GM23338 (cell line): ENCODE measurements at regions not wholly inside any gene's neighbourhood (a gene's known extent, or its start where the extent isn't known, plus 50 kb on each side); places are given as distances from the start of the nearest gene placed in this dataset.
A peak's percentile ranks its signal among the peaks of the same experiment; 100 is the strongest.
"Not testable (repeated sequence)": the region's sequence is repeated elsewhere in the genome, so short reads cannot be mapped to it uniquely, and the experiment has no call there.

Source experiments
- ATAC-seq: fragments of 200-7000 bp; cut with Tn5 transposase; 3 replicates; pipeline ENCODE4 v1.9.1; 2020
- DNase-seq: peaks from one replicate; pipeline ENCODE4 v3.0.0-alpha.2; 2015; ENCODE audit warnings: low spot score
- H2AFZ ChIP-seq: fragments of 200-600 bp; sonication (generic); 2 replicates; pipeline ENCODE4 v1.8.0; 2016; ENCODE audit warnings: antibody characterized with exemption, mild to moderate bottlenecking, moderate library complexity
- H3F3A ChIP-seq: fragments of 200-600 bp; sonication (generic); replicated peaks from 2 replicates; pipeline ENCODE4 v1.8.0; 2017; ENCODE audit warnings: antibody characterized with exemption, mixed run types, low read depth
- H3K27ac ChIP-seq: fragments of 200-600 bp; sonication (generic); 2 replicates; pipeline ENCODE4 v1.6.1; 2016; ENCODE audit warnings: low read depth
- H3K27me3 ChIP-seq: fragments of 200-600 bp; sonication (generic); 2 replicates; pipeline ENCODE4 v1.8.0; 2016; ENCODE audit warnings: mild to moderate bottlenecking, mixed run types, moderate library complexity; ENCODE audit not compliant: insufficient read depth
- H3K36me3 ChIP-seq: fragments of 200-600 bp; sonication (generic); 2 replicates; pipeline ENCODE4 v1.8.0; 2016; ENCODE audit warnings: mild to moderate bottlenecking; ENCODE audit not compliant: insufficient read depth
- H3K4me1 ChIP-seq: fragments of 200-600 bp; sonication (generic); 2 replicates; pipeline ENCODE4 v1.8.0; 2016; ENCODE audit warnings: mild to moderate bottlenecking, moderate library complexity; ENCODE audit not compliant: insufficient read depth
- H3K4me2 ChIP-seq: fragments of 200-600 bp; sonication (generic); 2 replicates; pipeline ENCODE4 v1.7.1; 2017; ENCODE audit warnings: mixed run types
- H3K4me3 ChIP-seq: fragments of 200-600 bp; sonication (generic); 2 replicates; pipeline ENCODE4 v1.6.1; 2016; ENCODE audit warnings: mixed run types
- H3K79me2 ChIP-seq: fragments of 200-600 bp; sonication (generic); replicated peaks from 2 replicates; pipeline ENCODE4 v1.8.0; 2017; ENCODE audit warnings: mild to moderate bottlenecking; ENCODE audit not compliant: insufficient read depth
- H3K9me2 ChIP-seq: fragments of 200-600 bp; sonication (generic); 2 replicates; pipeline ENCODE4 v1.8.0; 2017; ENCODE audit not compliant: insufficient read depth
- H4K20me1 ChIP-seq: fragments of 200-600 bp; sonication (generic); replicated peaks from 2 replicates; pipeline ENCODE4 v1.8.0; 2017; ENCODE audit warnings: mild to moderate bottlenecking; ENCODE audit not compliant: insufficient read depth
- H3K27ac Mint-ChIP-seq: 2 replicates; pipeline ENCODE4 v1.8.0; 2020; ENCODE audit warnings: inconsistent platforms, mild to moderate bottlenecking, moderate library complexity, mixed read lengths
- H3K27me3 Mint-ChIP-seq: 3 replicates; pipeline ENCODE4 v1.8.0; 2022; ENCODE audit warnings: low read depth, mild to moderate bottlenecking, moderate library complexity, mixed read lengths, inconsistent platforms; ENCODE audit not compliant: insufficient read depth, poor library complexity
- H3K36me3 Mint-ChIP-seq: 3 replicates; pipeline ENCODE4 v1.8.0; 2021; ENCODE audit warnings: low read depth, mild to moderate bottlenecking, inconsistent platforms, moderate library complexity, mixed read lengths
- H3K4me1 Mint-ChIP-seq: 3 replicates; pipeline ENCODE4 v1.8.0; 2020; ENCODE audit warnings: mild to moderate bottlenecking, inconsistent platforms, mixed read lengths
- H3K4me3 Mint-ChIP-seq: 3 replicates; pipeline ENCODE4 v1.8.0; 2021; ENCODE audit warnings: moderate library complexity, mild to moderate bottlenecking, inconsistent platforms, mixed read lengths
- H3K9me3 Mint-ChIP-seq: 3 replicates; pipeline ENCODE4 v1.8.0; 2020; ENCODE audit warnings: moderate library complexity, mild to moderate bottlenecking, inconsistent platforms, mixed read lengths
- TF ChIP-seq, protein P1 (sequence below): IDR thresholded peaks from 2 replicates; pipeline ENCODE4 v1.6.1; 2016; ENCODE audit warnings: antibody characterized with exemption

DNA sequence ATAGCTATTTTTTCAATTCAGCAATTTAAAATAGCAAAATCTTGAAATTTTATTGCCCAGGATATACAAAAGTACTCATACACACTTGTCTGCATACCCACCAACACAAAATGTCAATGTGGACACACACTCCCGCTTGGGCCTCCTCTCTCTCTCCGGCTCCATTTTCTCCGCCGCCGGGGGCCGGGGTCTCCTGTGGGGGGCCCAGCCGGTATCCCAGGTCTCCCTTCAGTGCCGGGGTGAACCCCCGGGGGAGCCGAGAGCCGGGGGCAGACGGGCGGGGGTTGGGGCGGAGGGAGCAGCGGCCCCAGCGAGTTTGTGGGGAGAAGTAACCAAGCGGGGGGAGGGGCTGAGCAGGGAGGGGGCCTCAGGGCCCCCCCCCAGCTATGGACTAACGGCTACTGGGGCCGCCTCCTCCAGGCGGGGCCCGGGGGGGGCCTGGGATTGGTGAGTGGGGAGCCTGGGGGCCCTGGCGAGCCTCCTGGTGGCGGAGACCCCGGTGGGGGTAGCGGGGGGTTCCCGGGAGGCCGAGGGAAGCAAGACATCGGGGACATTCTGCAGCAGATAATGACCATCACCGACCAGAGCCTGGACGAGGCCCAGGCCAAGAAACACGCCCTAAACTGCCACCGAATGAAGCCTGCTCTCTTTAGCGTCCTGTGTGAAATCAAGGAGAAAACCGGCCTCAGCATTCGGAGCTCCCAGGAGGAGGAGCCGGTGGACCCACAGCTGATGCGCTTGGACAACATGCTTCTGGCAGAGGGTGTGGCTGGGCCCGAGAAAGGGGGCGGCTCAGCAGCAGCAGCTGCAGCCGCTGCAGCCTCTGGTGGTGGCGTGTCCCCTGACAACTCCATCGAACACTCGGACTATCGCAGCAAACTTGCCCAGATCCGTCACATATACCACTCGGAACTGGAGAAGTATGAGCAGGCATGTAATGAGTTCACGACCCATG lies 56.6 kb downstream of the CHST2 start:
- ATAC-seq: peak; percentile 55; the same call in 1 of the 3 replicates
- H3K36me3 ChIP-seq: not testable (repeated sequence)

GRCh38 chr3:143177965-143178364 lies 58.4 kb downstream of the CHST2 start:
- ATAC-seq, H4K20me1 ChIP-seq, H3K4me3 ChIP-seq, H3K27me3 Mint-ChIP-seq, H3K4me1 Mint-ChIP-seq, H3K36me3 ChIP-seq, H3K27me3 ChIP-seq, H3K79me2 ChIP-seq, H3K27ac ChIP-seq, H3F3A ChIP-seq, H3K4me1 ChIP-seq, H3K4me2 ChIP-seq, H3K4me3 Mint-ChIP-seq, H3K27ac Mint-ChIP-seq, H3K9me2 ChIP-seq, DNase-seq, H2AFZ ChIP-seq: not testable (repeated sequence)
- H3K36me3 Mint-ChIP-seq: peaks cover 10% of the 10 kb centered on the region
- H3K9me3 Mint-ChIP-seq: peaks cover 21% of the 10 kb centered on the region

More for the DNA sequence above, 56.6 kb downstream of the CHST2 start:
- not testable (repeated sequence) for H3F3A ChIP-seq, H4K20me1 ChIP-seq, H3K4me2 ChIP-seq, H3K4me1 Mint-ChIP-seq, H3K27ac ChIP-seq, H3K9me2 ChIP-seq, H3K27me3 ChIP-seq, H3K4me3 Mint-ChIP-seq, DNase-seq, H2AFZ ChIP-seq, H3K27ac Mint-ChIP-seq, H3K27me3 Mint-ChIP-seq, H3K79me2 ChIP-seq, H3K4me3 ChIP-seq, H3K4me1 ChIP-seq
- H3K9me3 Mint-ChIP-seq: peaks cover 25% of the 10 kb centered on the region
- H3K36me3 Mint-ChIP-seq: peaks cover 12% of the 10 kb centered on the region

DNA sequence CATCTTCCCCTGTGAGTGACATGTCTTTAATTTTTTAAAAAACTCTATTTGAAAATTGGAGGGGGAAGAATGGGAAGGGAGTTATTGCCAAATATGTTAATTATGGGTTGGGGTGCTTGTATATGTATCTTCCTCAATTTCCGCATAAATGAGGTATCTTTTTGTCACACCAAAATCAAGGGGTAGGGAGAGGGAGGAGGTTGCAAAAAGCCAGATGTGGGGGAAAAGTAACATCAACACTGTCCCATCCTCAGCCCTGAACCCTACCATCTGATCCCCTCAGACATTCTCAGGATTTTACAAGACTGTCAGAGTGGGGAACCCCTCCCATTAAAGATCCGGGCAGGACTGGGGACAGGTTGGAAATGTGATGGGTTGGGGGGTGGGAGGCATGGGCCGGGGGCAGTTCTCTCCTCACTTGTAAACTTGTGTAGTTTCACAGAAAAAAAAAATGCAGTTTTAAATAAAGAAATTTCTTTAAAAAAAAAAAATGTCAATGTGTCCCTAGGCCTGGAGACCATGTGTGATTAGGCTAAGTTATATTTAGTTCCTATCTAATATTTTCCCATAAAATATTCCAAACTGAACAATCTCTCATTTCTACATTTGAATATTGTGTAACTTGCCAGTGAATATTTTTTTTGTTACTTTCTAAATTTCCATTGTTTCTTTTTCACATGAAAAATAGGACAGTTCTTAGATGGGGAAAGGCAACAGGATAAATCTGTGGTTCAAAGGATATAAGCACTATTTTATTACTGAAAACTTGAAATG lies 59.4 kb downstream of the CHST2 start:
- not testable (repeated sequence) for H3K27me3 ChIP-seq, H3K4me3 Mint-ChIP-seq, H3K27ac Mint-ChIP-seq, ATAC-seq, H3K9me2 ChIP-seq, H3K4me1 ChIP-seq, H3K27ac ChIP-seq, H3K4me3 ChIP-seq, H3K36me3 ChIP-seq, H3K4me1 Mint-ChIP-seq, H3F3A ChIP-seq, H3K4me2 ChIP-seq, DNase-seq, H2AFZ ChIP-seq, H4K20me1 ChIP-seq, H3K27me3 Mint-ChIP-seq, H3K36me3 Mint-ChIP-seq, H3K79me2 ChIP-seq
- peaks cover 13% of the 10 kb centered on the region for H3K9me3 Mint-ChIP-seq

GRCh38 chr3:143179603-143180002 lies 60.0 kb downstream of the CHST2 start:
- Histone ChIP-seq H3K27me3 (no peaks in the 10 kb centered on the region), H2AFZ (no peak overlapping the region), H3K9me2 (no peaks in the 10 kb centered on the region), H3K27ac (no peak overlapping the region), H3K4me3 (no peak overlapping the region), H3K4me1 (no peaks in the 10 kb centered on the region), H3K4me2 (no peak overlapping the region), H3F3A (no peaks in the 10 kb centered on the region), H4K20me1 (no peaks in the 10 kb centered on the region), H3K79me2 (no peaks in the 10 kb centered on the region), H3K36me3 (no peaks in the 10 kb centered on the region)
- H3K9me3 Mint-ChIP-seq: peaks cover 7% of the 10 kb centered on the region
- H3K27ac Mint-ChIP-seq: no peak overlapping the region
- H3K4me1 Mint-ChIP-seq: no peaks in the 10 kb centered on the region
- H3K27me3 Mint-ChIP-seq: peaks cover 4% of the 10 kb centered on the region
- DNase-seq: no peak
- H3K4me3 Mint-ChIP-seq: no peak overlapping the region
- no peak for ATAC-seq
- H3K36me3 Mint-ChIP-seq: no peaks in the 10 kb centered on the region; the same call in 2 of the 3 replicates
- TF ChIP-seq, protein P1, sequence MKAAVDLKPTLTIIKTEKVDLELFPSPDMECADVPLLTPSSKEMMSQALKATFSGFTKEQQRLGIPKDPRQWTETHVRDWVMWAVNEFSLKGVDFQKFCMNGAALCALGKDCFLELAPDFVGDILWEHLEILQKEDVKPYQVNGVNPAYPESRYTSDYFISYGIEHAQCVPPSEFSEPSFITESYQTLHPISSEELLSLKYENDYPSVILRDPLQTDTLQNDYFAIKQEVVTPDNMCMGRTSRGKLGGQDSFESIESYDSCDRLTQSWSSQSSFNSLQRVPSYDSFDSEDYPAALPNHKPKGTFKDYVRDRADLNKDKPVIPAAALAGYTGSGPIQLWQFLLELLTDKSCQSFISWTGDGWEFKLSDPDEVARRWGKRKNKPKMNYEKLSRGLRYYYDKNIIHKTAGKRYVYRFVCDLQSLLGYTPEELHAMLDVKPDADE: no peak
